ENCODE measurements at regions not wholly inside any gene's neighbourhood (a gene's known extent, or its start where the extent isn't known, plus 50 kb on each side); places are given as distances from the start of the nearest gene placed in this dataset.
A peak's percentile ranks its signal among the peaks of the same experiment; 100 is the strongest.
"Not testable (repeated sequence)": the region's sequence is repeated elsewhere in the genome, so short reads cannot be mapped to it uniquely, and the experiment has no call there.

DNA sequence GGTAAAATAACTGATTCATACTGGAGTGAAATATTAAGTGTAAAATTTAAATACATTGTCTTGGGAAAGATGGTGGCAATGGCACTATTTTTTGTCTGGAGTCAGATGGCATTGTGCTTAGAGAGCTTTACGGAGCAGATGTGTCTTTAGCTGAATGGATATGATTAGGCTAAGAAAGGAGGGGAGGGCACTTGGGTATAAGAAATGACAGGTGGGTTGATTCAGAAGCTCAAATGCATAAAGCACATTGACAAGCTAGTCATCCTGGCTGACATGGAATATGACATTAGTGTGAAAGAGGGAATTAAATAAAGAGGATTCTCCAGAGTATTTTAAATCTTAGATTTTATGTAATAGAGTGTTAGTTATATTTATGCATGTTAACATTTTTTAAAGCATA, 570.1 kb upstream of the CBLB start:
- no peak for DNase-seq (ENCODE audit: low spot score)
- FAIRE-seq = no peak

- DNase-seq (ENCODE audit: low spot score) = no peak
- no peak for FAIRE-seq
Measured at GRCh38 chr3:106440672-106441071, 571.9 kb upstream of the CBLB start.

DNA sequence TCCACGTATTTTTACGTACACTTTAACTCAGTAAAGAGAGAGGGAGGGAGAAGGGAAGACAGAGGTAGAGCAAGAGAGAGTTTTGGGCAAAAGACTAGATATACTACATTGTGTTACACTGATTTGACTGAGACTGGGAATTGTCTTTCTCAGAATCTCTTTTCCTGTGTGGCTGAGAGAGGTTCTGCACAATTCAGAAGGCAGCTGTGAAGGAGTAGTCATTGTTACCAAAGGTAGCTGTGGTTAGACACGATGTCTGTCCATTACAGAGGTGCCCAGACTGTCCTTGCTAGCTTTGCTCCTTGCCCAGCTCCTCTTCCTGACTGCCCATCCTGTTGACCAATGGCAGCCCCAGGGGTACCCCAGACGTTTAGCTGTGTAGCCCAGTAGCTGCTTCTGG, 577.5 kb upstream of the CBLB start:
- DNase-seq (ENCODE audit: low spot score) = no peak
- no peak for FAIRE-seq

- DNase-seq (ENCODE audit: low spot score) (no peak), FAIRE-seq (no peak)
Measured at GRCh38 chr3:106447723-106448301, 579.0 kb upstream of the CBLB start.

- DNase-seq (ENCODE audit: low spot score); FAIRE-seq: not testable (repeated sequence)
Measured at GRCh38 chr3:106448372-106448966, 579.7 kb upstream of the CBLB start.

DNA sequence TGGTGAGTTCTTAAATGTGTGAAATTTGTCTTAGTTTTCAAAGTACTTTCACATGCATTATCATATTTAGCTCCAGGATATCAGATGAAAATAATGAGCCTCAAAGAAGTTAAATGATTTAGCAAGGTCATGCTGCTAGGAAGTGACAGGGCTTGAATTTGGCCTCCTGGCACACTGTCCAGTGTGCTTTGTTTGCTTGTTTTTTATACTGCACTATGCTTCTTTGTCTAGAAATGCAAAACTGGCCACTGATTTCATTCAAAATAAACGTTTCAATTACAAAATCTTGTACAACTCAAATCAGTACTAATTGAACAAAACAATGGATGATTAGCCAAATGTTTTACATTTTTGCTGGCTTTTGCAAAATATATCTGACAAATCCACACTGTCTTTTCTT, 583.3 kb upstream of the CBLB start:
- FAIRE-seq = no peak

GRCh38 chr3:106454497-106454896, 585.7 kb upstream of the CBLB start:
- FAIRE-seq (no peak), DNase-seq (ENCODE audit: low spot score) (no peak)

More for the DNA sequence above, 583.3 kb upstream of the CBLB start:
- no peak for DNase-seq (ENCODE audit: low spot score)

DNA sequence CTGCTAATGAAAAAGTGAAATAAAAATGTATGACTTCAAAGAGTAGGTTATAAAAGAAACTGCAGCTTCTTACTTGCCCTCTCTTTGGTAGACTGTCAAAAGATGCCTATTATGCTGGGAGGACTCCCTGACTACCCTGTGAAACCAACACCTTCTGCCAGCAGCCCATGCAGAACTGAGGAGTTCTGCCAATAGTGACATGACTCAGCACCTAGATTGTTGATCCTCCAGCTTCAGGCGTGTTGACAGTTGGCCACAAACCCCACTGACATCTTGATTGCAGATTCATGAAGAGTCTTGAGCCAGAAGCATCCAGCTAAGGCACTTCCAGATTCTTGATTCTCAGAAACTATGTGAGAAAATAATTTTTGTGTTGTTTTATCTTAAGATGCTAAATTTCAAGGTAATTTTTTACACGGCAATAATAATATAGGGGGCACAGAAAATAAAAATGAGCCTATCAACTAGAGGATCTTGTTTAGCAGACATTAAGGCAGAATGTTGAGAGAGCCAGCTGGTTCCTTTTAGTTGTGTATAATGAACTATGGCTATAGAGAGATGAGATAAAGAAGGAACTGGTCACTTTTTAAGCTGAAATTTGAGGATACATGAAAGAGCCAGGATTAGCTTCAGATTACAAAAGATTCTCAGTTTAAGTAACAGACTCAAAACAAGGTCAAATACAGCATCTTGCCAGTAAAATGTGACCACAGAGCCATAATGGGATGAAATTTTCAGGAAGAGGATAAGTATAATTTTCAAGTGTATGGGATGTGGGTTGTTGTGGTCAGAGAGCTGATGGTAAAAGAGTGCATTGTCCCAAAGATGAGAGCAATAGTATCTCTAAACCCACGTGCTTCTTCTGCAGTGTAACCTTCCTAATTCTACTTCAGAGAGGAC, 588.7 kb upstream of the CBLB start:
- DNase-seq (ENCODE audit: low spot score) = peak; percentile 64

DNA sequence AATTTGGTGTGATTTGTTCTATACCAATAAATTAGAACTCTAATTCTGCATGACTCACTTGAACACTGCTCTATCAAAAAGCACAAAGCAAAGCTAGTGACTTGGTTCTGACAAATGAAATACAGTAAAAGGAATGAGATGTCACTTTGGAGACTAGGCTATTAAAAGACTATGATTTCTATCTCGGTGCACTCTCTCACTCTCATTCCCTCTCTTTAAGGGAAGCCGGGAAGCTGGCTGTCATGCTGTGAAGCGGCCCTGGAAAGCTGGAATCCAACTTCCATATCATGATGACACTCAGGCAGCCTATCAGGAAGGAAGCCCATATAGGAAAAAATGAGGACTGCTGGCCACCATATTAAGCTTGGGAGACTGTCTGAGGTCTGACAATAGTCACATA, 590.1 kb upstream of the CBLB start:
- no peak for FAIRE-seq
- no peak for DNase-seq (ENCODE audit: low spot score)

More for the DNA sequence above, 588.7 kb upstream of the CBLB start:
- peak; percentile 30 for FAIRE-seq

- FAIRE-seq = no peak
Measured at GRCh38 chr3:106466881-106467280, 598.1 kb upstream of the CBLB start.

GRCh38 chr3:106473576-106474475, 605.0 kb upstream of the CBLB start:
- FAIRE-seq (no peak), DNase-seq (ENCODE audit: low spot score) (no peak)

More at GRCh38 chr3:106466881-106467280, 598.1 kb upstream of the CBLB start:
- DNase-seq (ENCODE audit: low spot score) = no peak

DNA sequence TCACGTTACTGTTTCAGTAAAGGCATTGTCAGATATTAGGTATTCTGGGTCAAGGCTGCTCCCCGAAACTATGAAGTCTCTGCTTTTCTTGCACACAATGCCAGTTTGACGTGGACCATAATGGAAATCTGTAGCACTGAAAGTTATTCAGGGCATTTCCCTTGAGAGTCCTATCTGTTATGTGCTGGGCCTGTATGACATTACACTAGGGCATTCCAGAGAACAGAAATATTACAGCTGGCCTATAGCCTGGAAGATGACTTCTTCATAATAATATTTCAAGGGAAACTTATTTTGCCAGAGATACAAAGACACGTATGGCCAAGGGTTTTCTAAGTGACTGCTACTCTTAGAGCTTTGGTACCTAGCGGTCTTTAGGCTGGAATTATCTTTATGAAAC, 613.6 kb upstream of the CBLB start:
- FAIRE-seq (no peak), DNase-seq (ENCODE audit: low spot score) (no peak)

GRCh38 chr3:106485217-106485616, 616.4 kb upstream of the CBLB start:
- FAIRE-seq (no peak), DNase-seq (ENCODE audit: low spot score) (no peak)

DNA sequence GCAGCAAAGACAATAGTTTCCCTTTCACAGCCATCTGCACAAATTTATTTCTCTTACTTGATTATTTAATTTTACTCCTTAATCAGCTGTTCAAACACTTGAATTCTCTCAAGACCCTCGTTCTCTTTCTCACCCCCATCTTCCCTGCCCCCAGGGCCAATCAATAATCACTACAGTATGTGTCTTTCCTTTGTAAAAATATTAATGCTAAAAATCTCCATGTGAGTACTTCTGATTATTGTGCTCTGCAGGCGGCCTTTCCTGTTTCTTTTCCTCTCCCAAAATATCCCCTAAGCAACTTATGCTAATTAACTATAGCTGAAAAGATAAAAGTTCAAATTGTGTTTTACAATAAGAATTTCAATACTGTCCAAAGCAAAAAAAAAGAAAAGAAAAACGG, 617.0 kb upstream of the CBLB start:
- DNase-seq (ENCODE audit: low spot score) = no peak
- no peak for FAIRE-seq

- FAIRE-seq = not testable (repeated sequence)
Measured at GRCh38 chr3:106486945-106487639, 618.3 kb upstream of the CBLB start.

GRCh38 chr3:106488331-106488730, 619.5 kb upstream of the CBLB start:
- no peak for DNase-seq (ENCODE audit: low spot score)
- no peak for FAIRE-seq

More at GRCh38 chr3:106486945-106487639, 618.3 kb upstream of the CBLB start:
- DNase-seq (ENCODE audit: low spot score) = not testable (repeated sequence)

- FAIRE-seq (no peak), DNase-seq (ENCODE audit: low spot score) (no peak)
Measured at GRCh38 chr3:106491796-106492195, 623.0 kb upstream of the CBLB start.

DNA sequence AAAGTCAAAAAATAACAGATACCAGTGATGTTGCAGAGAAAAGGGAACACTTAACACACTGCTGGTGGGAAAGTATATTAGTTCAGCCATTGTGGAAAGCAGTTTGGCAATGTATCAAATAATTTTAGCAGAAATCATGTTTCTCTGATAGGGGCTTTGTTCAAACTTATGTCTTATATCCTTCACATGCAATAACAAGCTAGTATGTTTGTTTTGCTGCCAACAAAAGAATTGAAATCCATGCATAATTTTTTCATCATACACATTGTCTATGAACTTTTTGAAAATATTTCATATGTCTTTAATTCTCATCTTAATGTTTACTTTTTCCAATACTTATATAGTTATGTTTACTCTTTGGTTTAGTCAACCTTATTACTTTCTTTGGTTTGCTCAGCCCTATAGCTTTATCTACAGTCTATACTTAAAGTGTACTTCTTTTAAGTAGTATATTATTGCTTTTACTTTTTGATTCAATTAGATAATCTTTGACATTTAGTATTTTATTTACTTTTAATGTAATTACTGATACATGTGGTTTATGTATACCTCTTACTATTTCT, 639.6 kb upstream of the CBLB start:
- DNase-seq (ENCODE audit: low spot score) (no peak), FAIRE-seq (no peak)

DNA sequence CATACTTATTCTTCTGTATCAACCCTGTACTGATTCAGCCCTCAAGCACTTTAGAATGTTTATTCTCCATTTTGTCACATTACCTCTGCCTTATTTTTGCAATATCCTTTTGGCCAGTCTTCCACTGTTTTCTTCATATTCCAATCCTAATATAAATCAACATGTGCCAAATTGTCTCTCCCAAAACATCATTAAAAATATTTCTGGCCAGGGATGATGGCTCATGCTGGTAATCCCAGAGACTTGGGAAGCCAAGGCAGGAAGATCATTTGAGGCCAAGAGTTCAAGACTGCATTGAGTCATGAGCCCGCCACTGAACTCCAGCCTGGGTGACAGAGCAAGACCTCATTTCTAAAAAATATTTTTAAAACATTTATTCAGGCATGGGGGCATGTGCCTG, 641.4 kb upstream of the CBLB start:
- DNase-seq (ENCODE audit: low spot score) (no peak), FAIRE-seq (no peak)

DNA sequence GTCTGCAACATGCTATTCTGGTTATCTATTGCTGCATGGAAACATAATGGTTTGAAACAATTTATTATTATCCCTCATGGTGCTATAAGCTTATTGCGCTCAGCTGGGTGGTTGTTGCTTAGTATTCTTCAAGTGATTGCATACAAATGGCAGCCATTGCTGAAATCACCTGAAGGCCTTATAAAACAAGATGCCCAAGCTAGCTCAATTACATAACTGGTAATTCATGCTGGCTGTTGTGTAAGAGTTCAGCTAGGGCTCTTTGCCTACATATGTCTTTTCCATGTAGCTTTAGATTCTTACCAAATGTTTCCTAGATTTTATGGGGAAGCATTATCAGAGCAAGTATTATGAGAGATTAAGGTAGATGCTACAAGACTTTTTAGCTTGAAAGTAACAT, 644.0 kb upstream of the CBLB start:
- no peak for FAIRE-seq
- no peak for DNase-seq (ENCODE audit: low spot score)

Data from urothelium cell line (cell line).